IPS DF 6.9 (cell line): ENCODE measurements at regions not wholly inside any gene's neighbourhood (a gene's known extent, or its start where the extent isn't known, plus 50 kb on each side); places are given as distances from the start of the nearest gene placed in this dataset.

Experiments used
- DNase-seq: peaks from one replicate; pipeline ENCODE4 v3.0.0-alpha.2; 2013; ENCODE audit warnings: low read depth, low spot score
- H3K27ac ChIP-seq: one replicate; pipeline ENCODE4 v1.5.1; 2013; ENCODE audit warnings: low read length, control low read depth
- H3K27me3 ChIP-seq: 2 replicates; pipeline ENCODE4 v1.6.1; 2013; ENCODE audit warnings: mild to moderate bottlenecking, low read length; ENCODE audit not compliant: control insufficient read depth, insufficient read depth
- H3K36me3 ChIP-seq: 2 replicates; pipeline ENCODE4 v1.6.1; 2013; ENCODE audit warnings: low read length; ENCODE audit not compliant: control insufficient read depth, insufficient read depth
- H3K4me1 ChIP-seq: 2 replicates; pipeline ENCODE4 v1.6.1; 2013; ENCODE audit warnings: low read length; ENCODE audit not compliant: control insufficient read depth, insufficient read depth
- H3K4me3 ChIP-seq: 2 replicates; pipeline ENCODE4 v1.5.1; 2013; ENCODE audit warnings: mild to moderate bottlenecking, low read length
- H3K9me3 ChIP-seq: 2 replicates; pipeline ENCODE4 v1.6.1; 2013; ENCODE audit warnings: low read length, inconsistent platforms; ENCODE audit not compliant: control insufficient read depth, insufficient read depth
- WGBS: extraction: QIAGEN DNeasy Blood & Tissue Kit; methylation state at CpG from one replicate; pipeline ENCODE4 v1.1.7; 2013; ENCODE audit warnings: mixed read lengths, missing lambda C conversion rate; ENCODE audit not compliant: insufficient read length, insufficient coverage; 5-methylcytosine and 5-hydroxymethylcytosine counted together

DNA sequence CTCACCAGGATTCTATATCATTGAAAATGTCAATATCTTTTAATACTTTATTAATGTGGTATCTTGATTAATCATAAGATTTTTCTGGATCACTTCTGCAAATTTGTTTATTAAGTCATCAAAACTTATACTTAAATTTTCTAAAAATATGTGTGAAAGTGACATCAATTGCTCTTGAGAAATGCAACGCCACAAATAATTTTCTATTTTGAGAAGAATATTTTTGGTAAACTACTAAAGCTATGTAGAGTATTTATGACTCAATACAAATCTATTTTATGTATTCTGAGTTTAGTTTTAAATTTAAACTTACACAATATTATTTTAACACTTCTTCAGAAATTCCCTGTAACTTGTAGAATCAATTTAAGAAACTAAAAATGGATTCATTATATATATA is 263.3 kb downstream of the RASSF9 start:
- no peaks in the 10 kb centered on the region for H3K36me3 ChIP-seq
- no peak overlapping the region for H3K4me3 ChIP-seq
- no peak for DNase-seq
- no peaks in the 10 kb centered on the region for H3K27me3 ChIP-seq
- H3K27ac ChIP-seq = no peak overlapping the region
- H3K9me3 ChIP-seq = no peaks in the 10 kb centered on the region
- no CpG with 5 or more reads among the region's 1 CpG for WGBS
- peaks cover 2% of the 10 kb centered on the region; the same call in 1 of the 2 replicates for H3K4me1 ChIP-seq

GRCh38 chr12:85573635-85574214 is 262.5 kb downstream of the RASSF9 start:
- WGBS = no CpG with 5 or more reads among the region's 3 CpGs
- no peaks in the 10 kb centered on the region for H3K9me3 ChIP-seq
- no peak overlapping the region for H3K4me3 ChIP-seq
- H3K27me3 ChIP-seq = no peaks in the 10 kb centered on the region
- no peak for DNase-seq
- peaks cover 2% of the 10 kb centered on the region; the same call in 1 of the 2 replicates for H3K4me1 ChIP-seq
- H3K27ac ChIP-seq = no peak overlapping the region
- no peaks in the 10 kb centered on the region for H3K36me3 ChIP-seq

GRCh38 chr12:85574291-85574690 is 261.9 kb downstream of the RASSF9 start:
- H3K9me3 ChIP-seq = no peaks in the 10 kb centered on the region
- H3K27ac ChIP-seq = no peak overlapping the region
- no peak overlapping the region for H3K4me3 ChIP-seq
- peaks cover 2% of the 10 kb centered on the region; the same call in 1 of the 2 replicates for H3K4me1 ChIP-seq
- no peaks in the 10 kb centered on the region for H3K27me3 ChIP-seq
- WGBS = no CpG with 5 or more reads among the region's 3 CpGs
- DNase-seq = no peak
- no peaks in the 10 kb centered on the region for H3K36me3 ChIP-seq

GRCh38 chr12:85575120-85576096 is 260.8 kb downstream of the RASSF9 start:
- Histone ChIP-seq H3K27me3 (no peaks in the 10 kb centered on the region), H3K4me3 (no peak overlapping the region), H3K9me3 (no peaks in the 10 kb centered on the region), H3K4me1 (peaks cover 2% of the 10 kb centered on the region; the same call in 1 of the 2 replicates), H3K36me3 (no peaks in the 10 kb centered on the region), H3K27ac (no peak overlapping the region)
- no CpG with 5 or more reads among the region's 7 CpGs for WGBS
- peak; percentile 41 for DNase-seq

DNA sequence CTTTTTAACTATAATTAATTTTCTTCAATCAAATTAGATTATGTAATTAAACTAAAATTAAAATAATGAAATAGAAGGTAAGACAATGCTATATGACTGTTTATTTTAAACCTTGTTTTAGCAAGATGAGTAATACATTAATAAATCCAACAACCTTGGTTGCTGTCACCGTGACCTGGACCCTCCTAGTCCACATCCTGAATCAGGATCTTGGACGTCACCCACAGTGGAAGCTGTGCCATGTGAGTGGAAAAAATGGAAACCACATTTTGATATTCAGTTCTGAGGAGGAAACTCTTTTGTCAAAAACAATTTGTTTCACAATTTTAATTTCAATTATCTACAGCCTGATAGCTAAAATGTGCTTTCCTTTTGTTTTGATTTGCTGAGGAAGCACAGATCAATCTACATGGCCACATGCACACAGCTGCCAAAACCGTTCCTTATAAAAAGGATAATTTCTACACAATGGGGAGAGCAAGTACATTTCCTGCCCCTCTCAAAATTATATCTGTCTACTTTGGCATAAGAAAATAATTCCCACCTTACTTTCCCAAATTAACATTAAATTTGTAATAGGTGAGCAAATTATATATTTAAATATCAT is 255.5 kb downstream of the RASSF9 start:
- Histone ChIP-seq H3K4me1 (no peaks in the 10 kb centered on the region), H3K36me3 (no peaks in the 10 kb centered on the region), H3K27ac (no peak overlapping the region), H3K27me3 (no peaks in the 10 kb centered on the region), H3K9me3 (no peaks in the 10 kb centered on the region), H3K4me3 (no peak overlapping the region)
- DNase-seq = no peak
- WGBS = no CpG with 5 or more reads among the region's 3 CpGs

- WGBS = no CpG with 5 or more reads among the region's 3 CpGs
- H3K27ac ChIP-seq = no peak overlapping the region
- no peaks in the 10 kb centered on the region for H3K27me3 ChIP-seq
- no peak for DNase-seq
- H3K4me1 ChIP-seq = 0 out of 2 replicates have a peak, but pooled peaks cover 1% of the 10 kb centered on the region
- no peaks in the 10 kb centered on the region for H3K9me3 ChIP-seq
- no peaks in the 10 kb centered on the region for H3K36me3 ChIP-seq
- no peak overlapping the region for H3K4me3 ChIP-seq
Observed at GRCh38 chr12:85587158-85587557, 249.1 kb downstream of the RASSF9 start.

- Histone ChIP-seq H3K9me3 (no peaks in the 10 kb centered on the region), H3K27ac (no peak overlapping the region), H3K36me3 (no peaks in the 10 kb centered on the region), H3K4me3 (no peak overlapping the region), H3K4me1 (0 out of 2 replicates have a peak, but pooled peaks cover 1% of the 10 kb centered on the region), H3K27me3 (no peaks in the 10 kb centered on the region)
- no CpG with 5 or more reads among the region's 2 CpGs for WGBS
- DNase-seq = no peak
Observed at GRCh38 chr12:85588221-85588620, 248.0 kb downstream of the RASSF9 start.

- Histone ChIP-seq H3K36me3 (no peaks in the 10 kb centered on the region), H3K9me3 (no peaks in the 10 kb centered on the region), H3K27me3 (no peaks in the 10 kb centered on the region), H3K4me3 (no peak overlapping the region), H3K27ac (no peak overlapping the region), H3K4me1 (no peaks in the 10 kb centered on the region)
- WGBS = no CpG with 5 or more reads among the region's 2 CpGs
- no peak for DNase-seq
Observed at GRCh38 chr12:85600841-85601240, 235.4 kb downstream of the RASSF9 start.

- Histone ChIP-seq H3K36me3 (no peaks in the 10 kb centered on the region), H3K4me3 (no peak overlapping the region), H3K9me3 (no peaks in the 10 kb centered on the region), H3K27ac (no peak overlapping the region), H3K27me3 (no peaks in the 10 kb centered on the region), H3K4me1 (no peaks in the 10 kb centered on the region)
- WGBS = no CpG with 5 or more reads among the region's 2 CpGs
- DNase-seq = no peak
Observed at GRCh38 chr12:85603556-85603955, 232.7 kb downstream of the RASSF9 start.

- no peaks in the 10 kb centered on the region for H3K9me3 ChIP-seq
- WGBS = no CpG with 5 or more reads among the region's 2 CpGs
- no peaks in the 10 kb centered on the region for H3K4me1 ChIP-seq
- no peak overlapping the region for H3K27ac ChIP-seq
- DNase-seq = no peak
- no peaks in the 10 kb centered on the region for H3K27me3 ChIP-seq
- no peaks in the 10 kb centered on the region for H3K36me3 ChIP-seq
- no peak overlapping the region for H3K4me3 ChIP-seq
Observed at GRCh38 chr12:85606455-85606854, 229.8 kb downstream of the RASSF9 start.
